Tibial nerve (tissue), 4 donors: ENCODE measurements at regions not wholly inside any gene's neighbourhood (a gene's known extent, or its start where the extent isn't known, plus 50 kb on each side); places are given as distances from the start of the nearest gene placed in this dataset.

Source experiments
- DNase-seq, 2 donors: peaks; one replicate each; pipeline ENCODE4 v3.0.0-alpha.2; 2019; ENCODE audit warnings: low spot score in 2 of 2
- H3K27ac ChIP-seq, 4 donors: fragments of 200-600 bp; sonication (generic) in 3 of 4; one replicate each; pipeline ENCODE4 v1.5.1; 2017 to 2019; ENCODE audit warnings: mild to moderate bottlenecking in 1 of 4
- H3K27me3 ChIP-seq, 2 donors: fragments of 200-600 bp; sonication (generic) in 1 of 2; one replicate each; pipeline versions ENCODE4 v1.5.1 to v1.6.0; 2017 to 2019
- H3K36me3 ChIP-seq, 3 donors: fragments of 200-600 bp; sonication (generic); one replicate each; pipeline ENCODE4 v1.5.1; 2018 to 2019
- H3K4me1 ChIP-seq, 4 donors: fragments of 200-600 bp; sonication (generic) in 3 of 4; one replicate each; pipeline ENCODE4 v1.5.1; 2017 to 2019
- H3K4me3 ChIP-seq, 4 donors: fragments of 200-600 bp; sonication (generic) in 3 of 4; one replicate each; pipeline ENCODE4 v1.5.1; 2017 to 2019; ENCODE audit warnings: mild to moderate bottlenecking in 1 of 4, moderate library complexity in 1 of 4
- H3K9me3 ChIP-seq, 4 donors: fragments of 200-600 bp; sonication (generic) in 3 of 4; one replicate each; pipeline ENCODE4 v1.5.1; 2017 to 2019
- CTCF ChIP-seq, 5 experiments: fragments of 200-600 bp in 3 of 5; fragments of 450-650 bp in 2 of 5; sonication (generic) in 3 of 5; IDR thresholded peaks; one replicate each; pipeline ENCODE4 v1.5.1; 2016 to 2019; ENCODE audit warnings: antibody characterized with exemption in 5 of 5, mild to moderate bottlenecking in 3 of 5, moderate library complexity in 2 of 5
- EP300 ChIP-seq, 2 donors: sonication (generic); formaldehyde crosslinking; IDR thresholded peaks; one replicate each; pipeline ENCODE4 v1.6.1; 2017; ENCODE audit warnings: antibody characterized with exemption in 2 of 2, mild to moderate bottlenecking in 1 of 2
- POLR2A ChIP-seq, 2 donors: fragments of 450-650 bp; IDR thresholded peaks; one replicate each; pipeline ENCODE4 v1.6.1; 2017; ENCODE audit warnings: antibody characterized with exemption in 2 of 2, mild to moderate bottlenecking in 2 of 2, moderate library complexity in 2 of 2
- WGBS, 2 donors: methylation state at CpG; one replicate each; pipeline ENCODE4 v1.1.5; 2018; 5-methylcytosine and 5-hydroxymethylcytosine counted together

GRCh38 chr6:91505199-91505598 is 918.3 kb upstream of the MAP3K7 start:
- Histone ChIP-seq H3K27ac (no peak overlapping the region), H3K4me1 (no peaks in the 10 kb centered on the region), H3K9me3 (no peaks in the 10 kb centered on the region), H3K36me3 (no peaks in the 10 kb centered on the region), H3K27me3 (no peaks in the 10 kb centered on the region), H3K4me3 (no peak overlapping the region)
- DNase-seq: no peak
- TF ChIP-seq EP300 (IDR thresholded peaks at IDR 0.05) (no peak), POLR2A (IDR thresholded peaks at IDR 0.05) (no peak), CTCF (IDR thresholded peaks at IDR 0.05) (no peak)

GRCh38 chr6:91501930-91502329 is 915.1 kb upstream of the MAP3K7 start:
- H3K4me3 ChIP-seq: no peak overlapping the region
- no peaks in the 10 kb centered on the region for H3K27me3 ChIP-seq
- DNase-seq: no peak
- whole genome bisulfite sequencing, 2 donors: 49 to 50% methylated on average over 4 of the region's 4 CpGs
- no peak overlapping the region for H3K27ac ChIP-seq
- no peaks in the 10 kb centered on the region for H3K9me3 ChIP-seq
- H3K4me1 ChIP-seq: no peaks in the 10 kb centered on the region
- H3K36me3 ChIP-seq: no peaks in the 10 kb centered on the region
- no peak for TF ChIP-seq POLR2A (IDR thresholded peaks at IDR 0.05)
- no peak for TF ChIP-seq CTCF (IDR thresholded peaks at IDR 0.05)
- no peak for TF ChIP-seq EP300 (IDR thresholded peaks at IDR 0.05)

- Histone ChIP-seq H3K9me3 (no peaks in the 10 kb centered on the region), H3K4me3 (no peak overlapping the region), H3K27me3 (no peaks in the 10 kb centered on the region), H3K4me1 (no peaks in the 10 kb centered on the region), H3K36me3 (no peaks in the 10 kb centered on the region), H3K27ac (no peak overlapping the region)
- no peak for DNase-seq
- WGBS, 2 donors: 94 to 95% methylated on average over 1 of the region's 1 CpG
- TF ChIP-seq CTCF (IDR thresholded peaks at IDR 0.05) (no peak), POLR2A (IDR thresholded peaks at IDR 0.05) (no peak), EP300 (IDR thresholded peaks at IDR 0.05) (no peak)
Observed at GRCh38 chr6:91500689-91501303, 913.9 kb upstream of the MAP3K7 start.

- Histone ChIP-seq H3K4me3 (no peak overlapping the region), H3K27ac (no peak overlapping the region), H3K27me3 (no peaks in the 10 kb centered on the region), H3K4me1 (no peaks in the 10 kb centered on the region), H3K36me3 (no peaks in the 10 kb centered on the region), H3K9me3 (no peaks in the 10 kb centered on the region)
- DNase-seq: no peak
- 67 to 88% methylated on average over 1 of the region's 1 CpG for WGBS, 2 donors
- TF ChIP-seq POLR2A (IDR thresholded peaks at IDR 0.05): no peak
- TF ChIP-seq EP300 (IDR thresholded peaks at IDR 0.05): no peak
- no peak for TF ChIP-seq CTCF (IDR thresholded peaks at IDR 0.05)
Observed at GRCh38 chr6:91498576-91498975, 911.7 kb upstream of the MAP3K7 start.

- Histone ChIP-seq H3K4me3 (no peak overlapping the region), H3K4me1 (no peaks in the 10 kb centered on the region), H3K36me3 (no peaks in the 10 kb centered on the region), H3K27ac (no peak overlapping the region), H3K9me3 (no peaks in the 10 kb centered on the region), H3K27me3 (no peaks in the 10 kb centered on the region)
- TF ChIP-seq POLR2A (IDR thresholded peaks at IDR 0.05) (no peak), CTCF (IDR thresholded peaks at IDR 0.05) (no peak), EP300 (IDR thresholded peaks at IDR 0.05) (no peak)
- no peak for DNase-seq
- WGBS, 2 donors: 90 to 94% methylated on average over 1 of the region's 1 CpG
Observed at GRCh38 chr6:91497770-91498169, 910.9 kb upstream of the MAP3K7 start.
